ENCODE measurements at regions not wholly inside any gene's neighbourhood (a gene's known extent, or its start where the extent isn't known, plus 50 kb on each side); places are given as distances from the start of the nearest gene placed in this dataset.

DNA sequence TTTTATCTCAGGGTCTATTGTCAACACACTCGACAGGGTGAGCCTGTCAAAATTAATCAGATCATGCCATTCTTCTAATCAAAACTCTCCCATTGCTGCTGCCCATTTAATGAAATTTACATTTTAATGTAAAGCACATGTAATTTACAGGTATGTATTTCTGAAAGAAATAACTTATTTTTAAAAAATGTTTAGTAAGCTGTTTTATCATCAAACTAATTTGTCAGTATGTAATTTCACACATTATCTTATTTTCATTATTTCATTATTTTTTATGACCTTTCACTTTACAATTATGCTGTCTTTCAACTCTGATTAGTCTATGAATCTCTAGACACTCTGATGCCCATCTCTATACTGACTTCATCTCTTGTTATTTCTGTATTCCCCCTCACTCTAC lies 467.8 kb downstream of the ZNF804A start:
- Histone ChIP-seq H2BK120ac (ENCODE audit: low read depth, low read length) (no peak overlapping the region), H3K14ac (replicated peaks; ENCODE audit: low read depth, low read length) (no peak overlapping the region), H2BK15ac (ENCODE audit: low read depth, low read length) (no peak overlapping the region), H3K9me1 (ENCODE audit: insufficient read depth, low read length) (no peaks in the 10 kb centered on the region), H2AFZ (replicated peaks; ENCODE audit: low read length, poor library complexity) (no peak overlapping the region), H3K4me2 (ENCODE audit: low read depth, low read length) (no peak overlapping the region), H3K4ac (ENCODE audit: low read depth, low read length) (no peak overlapping the region), H2AK9ac (replicated peaks; ENCODE audit: low read depth, low read length, poor library complexity) (no peak overlapping the region), H3K23ac (ENCODE audit: low read depth, low read length) (no peak overlapping the region), H4K5ac (ENCODE audit: low read depth, low read length) (no peak overlapping the region), H4K91ac (ENCODE audit: insufficient read depth, low read depth, low read length) (no peak overlapping the region), H4K20me1 (ENCODE audit: insufficient read depth, low read length) (no peaks in the 10 kb centered on the region), H3K36me3 (ENCODE audit: control insufficient read depth, insufficient read depth, low read length) (no peaks in the 10 kb centered on the region), H3K4me1 (ENCODE audit: control insufficient read depth, insufficient read depth, low read length) (no peaks in the 10 kb centered on the region), H3K27ac (ENCODE audit: insufficient read depth, low read length) (no peak overlapping the region), H2AK5ac (ENCODE audit: low read depth, low read length) (no peak overlapping the region), H2BK20ac (ENCODE audit: low read depth, low read length) (no peak overlapping the region), H3K4me3 (ENCODE audit: insufficient read depth, low read depth, low read length) (no peak overlapping the region), H3K79me1 (ENCODE audit: low read depth in 1 of 2, low read length in 2 of 2) (no peaks in the 10 kb centered on the region), H4K8ac (ENCODE audit: low read depth in 2 of 2, low read length in 2 of 2) (no peak overlapping the region), H3K18ac (ENCODE audit: low read depth, low read length) (no peak overlapping the region), H3K9me3 (ENCODE audit: control insufficient read depth, insufficient read depth, low read length) (0 out of 2 replicates have a peak, but pooled peaks cover 3% of the 10 kb centered on the region), H3K27me3 (ENCODE audit: control insufficient read depth, insufficient read depth, low read length) (no peaks in the 10 kb centered on the region), H3K56ac (ENCODE audit: extremely low read depth, insufficient read depth, low read length) (no peak overlapping the region), H3K9ac (ENCODE audit: low read depth, low read length) (no peak overlapping the region), H2BK5ac (ENCODE audit: low read depth, low read length, poor library complexity, severe bottlenecking) (no peak overlapping the region)
- intact Hi-C loops (cut with micrococcal nuclease) (no loop called here), in situ Hi-C loops (cut with MboI; ENCODE audit: low sequenced_read_pairs) (no loop called here), dilution Hi-C loops (cut with HindIII; ENCODE audit: low sequenced_read_pairs, unreplicated experiment) (no loop called here)
- TF ChIP-seq MAFK (IDR thresholded peaks at IDR 0.05; ENCODE audit: low read depth, low read length) (no peak), CEBPB (IDR thresholded peaks at IDR 0.05; ENCODE audit: low read depth, low read length) (no peak), MAZ (IDR thresholded peaks at IDR 0.05; ENCODE audit: borderline replicate concordance, low read depth, low read length) (no peak), MXI1 (IDR thresholded peaks at IDR 0.05; ENCODE audit: borderline replicate concordance, low read depth, low read length) (no peak), POLR2A (IDR thresholded peaks at IDR 0.05; ENCODE audit: low read depth, low read length) (no peak), SMC3 (IDR thresholded peaks at IDR 0.05; ENCODE audit: low read depth, low read length) (no peak), RAD21 (IDR thresholded peaks at IDR 0.05; ENCODE audit: low read length) (no peak), BHLHE40 (IDR thresholded peaks at IDR 0.05; ENCODE audit: low read depth, low read length) (no peak), NFE2L2 (IDR thresholded peaks at IDR 0.05; ENCODE audit: low read depth, low read length) (no peak), RFX5 (IDR thresholded peaks at IDR 0.05; ENCODE audit: low read depth, low read length) (no peak), FOS (IDR thresholded peaks at IDR 0.05; ENCODE audit: low read depth, low read length) (no peak), RCOR1 (IDR thresholded peaks at IDR 0.05; ENCODE audit: insufficient replicate concordance, low read length) (no peak), CHD1 (IDR thresholded peaks at IDR 0.05; ENCODE audit: low read depth, low read length) (no peak)
- TF ChIP-seq, protein P1, sequence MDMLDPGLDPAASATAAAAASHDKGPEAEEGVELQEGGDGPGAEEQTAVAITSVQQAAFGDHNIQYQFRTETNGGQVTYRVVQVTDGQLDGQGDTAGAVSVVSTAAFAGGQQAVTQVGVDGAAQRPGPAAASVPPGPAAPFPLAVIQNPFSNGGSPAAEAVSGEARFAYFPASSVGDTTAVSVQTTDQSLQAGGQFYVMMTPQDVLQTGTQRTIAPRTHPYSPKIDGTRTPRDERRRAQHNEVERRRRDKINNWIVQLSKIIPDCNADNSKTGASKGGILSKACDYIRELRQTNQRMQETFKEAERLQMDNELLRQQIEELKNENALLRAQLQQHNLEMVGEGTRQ (IDR thresholded peaks at IDR 0.05; ENCODE audit: low read depth, low read length): no peak
- TF ChIP-seq, protein P2, sequence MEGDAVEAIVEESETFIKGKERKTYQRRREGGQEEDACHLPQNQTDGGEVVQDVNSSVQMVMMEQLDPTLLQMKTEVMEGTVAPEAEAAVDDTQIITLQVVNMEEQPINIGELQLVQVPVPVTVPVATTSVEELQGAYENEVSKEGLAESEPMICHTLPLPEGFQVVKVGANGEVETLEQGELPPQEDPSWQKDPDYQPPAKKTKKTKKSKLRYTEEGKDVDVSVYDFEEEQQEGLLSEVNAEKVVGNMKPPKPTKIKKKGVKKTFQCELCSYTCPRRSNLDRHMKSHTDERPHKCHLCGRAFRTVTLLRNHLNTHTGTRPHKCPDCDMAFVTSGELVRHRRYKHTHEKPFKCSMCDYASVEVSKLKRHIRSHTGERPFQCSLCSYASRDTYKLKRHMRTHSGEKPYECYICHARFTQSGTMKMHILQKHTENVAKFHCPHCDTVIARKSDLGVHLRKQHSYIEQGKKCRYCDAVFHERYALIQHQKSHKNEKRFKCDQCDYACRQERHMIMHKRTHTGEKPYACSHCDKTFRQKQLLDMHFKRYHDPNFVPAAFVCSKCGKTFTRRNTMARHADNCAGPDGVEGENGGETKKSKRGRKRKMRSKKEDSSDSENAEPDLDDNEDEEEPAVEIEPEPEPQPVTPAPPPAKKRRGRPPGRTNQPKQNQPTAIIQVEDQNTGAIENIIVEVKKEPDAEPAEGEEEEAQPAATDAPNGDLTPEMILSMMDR (conservative IDR thresholded peaks at IDR 0.05; ENCODE audit: low read depth, low read length): no peak
- TF ChIP-seq, protein P3, sequence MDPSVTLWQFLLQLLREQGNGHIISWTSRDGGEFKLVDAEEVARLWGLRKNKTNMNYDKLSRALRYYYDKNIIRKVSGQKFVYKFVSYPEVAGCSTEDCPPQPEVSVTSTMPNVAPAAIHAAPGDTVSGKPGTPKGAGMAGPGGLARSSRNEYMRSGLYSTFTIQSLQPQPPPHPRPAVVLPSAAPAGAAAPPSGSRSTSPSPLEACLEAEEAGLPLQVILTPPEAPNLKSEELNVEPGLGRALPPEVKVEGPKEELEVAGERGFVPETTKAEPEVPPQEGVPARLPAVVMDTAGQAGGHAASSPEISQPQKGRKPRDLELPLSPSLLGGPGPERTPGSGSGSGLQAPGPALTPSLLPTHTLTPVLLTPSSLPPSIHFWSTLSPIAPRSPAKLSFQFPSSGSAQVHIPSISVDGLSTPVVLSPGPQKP (IDR thresholded peaks at IDR 0.05; ENCODE audit: borderline replicate concordance, low read depth, low read length): no peak
- POLR2A ChIA-PET (ENCODE audit: unreplicated experiment): no interaction called here
- CTCF ChIA-PET: no interaction called here
- no TSS peak for BruUV-seq (replicated peaks)
- ATAC-seq (ENCODE audit: low read depth): no peak
- no CpG with 5 or more reads among the region's 1 CpG for WGBS, 2 experiments (ENCODE audit: extremely low coverage in 2 of 2, insufficient read length in 1 of 2)
- DNase-seq: no peak

Measured in IMR-90 (cell line).